ENCODE measurements at regions not wholly inside any gene's neighbourhood (a gene's known extent, or its start where the extent isn't known, plus 50 kb on each side); places are given as distances from the start of the nearest gene placed in this dataset.

DNA sequence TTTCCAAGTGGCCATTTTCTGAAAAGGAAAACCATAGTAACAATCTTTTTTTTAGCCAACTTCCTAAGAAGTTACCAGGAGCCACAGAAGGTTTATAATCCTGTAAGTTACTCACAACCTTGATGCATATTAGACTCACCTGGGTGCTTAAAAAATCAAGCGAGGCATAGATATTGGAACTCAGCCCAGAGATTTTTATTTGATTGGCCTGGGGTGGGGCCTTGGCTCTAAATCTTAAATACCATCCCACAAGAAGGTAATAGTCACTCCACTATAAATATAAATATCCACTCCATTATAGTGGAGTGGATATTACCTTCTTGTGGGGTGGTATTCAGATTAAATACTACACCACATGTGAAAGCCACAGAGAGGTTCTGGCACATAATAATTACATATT lies 429.6 kb downstream of the RFC3 start:
- Mint-ChIP-seq H3K9me3 (no peaks in the 10 kb centered on the region), H3K4me3 (no peak overlapping the region), H3K27ac (no peak overlapping the region), H3K36me3 (ENCODE audit: low read depth) (no peaks in the 10 kb centered on the region), H3K4me1 (no peaks in the 10 kb centered on the region), H3K27me3 (no peaks in the 10 kb centered on the region)
- ChIA-PET CTCF (no interaction called here), POLR2A (no interaction called here)
- DNase-seq, result no peak

DNA sequence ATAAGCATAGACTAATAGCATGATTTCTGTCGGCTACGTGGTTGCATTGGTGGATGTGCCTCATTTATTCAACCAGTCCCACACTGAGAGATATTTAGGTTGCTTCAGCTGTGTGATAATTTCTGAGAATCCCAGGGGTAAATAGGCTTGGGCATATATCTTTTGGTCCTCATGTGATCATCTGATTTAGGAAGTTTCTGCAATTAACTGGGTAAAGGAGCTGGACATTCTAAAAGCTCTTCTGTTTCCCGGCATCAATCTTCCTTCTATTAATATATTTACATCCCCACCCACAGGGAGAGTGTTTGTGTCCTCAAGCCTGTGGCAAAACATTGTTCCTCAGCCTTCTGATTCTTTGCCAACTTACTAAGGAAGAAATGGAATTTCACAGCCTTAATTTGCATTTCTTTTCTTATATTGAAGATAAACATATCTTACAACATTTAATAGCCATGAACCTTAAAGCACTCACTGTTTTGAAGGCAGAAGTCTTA lies 431.6 kb downstream of the RFC3 start:
- Mint-ChIP-seq H3K9me3 (peaks cover 3% of the 10 kb centered on the region), H3K27ac (no peak overlapping the region), H3K36me3 (ENCODE audit: low read depth) (no peaks in the 10 kb centered on the region), H3K4me3 (no peak overlapping the region), H3K4me1 (no peaks in the 10 kb centered on the region), H3K27me3 (no peaks in the 10 kb centered on the region)
- POLR2A ChIA-PET, result no interaction called here
- CTCF ChIA-PET, result no interaction called here
- DNase-seq, result no peak

DNA sequence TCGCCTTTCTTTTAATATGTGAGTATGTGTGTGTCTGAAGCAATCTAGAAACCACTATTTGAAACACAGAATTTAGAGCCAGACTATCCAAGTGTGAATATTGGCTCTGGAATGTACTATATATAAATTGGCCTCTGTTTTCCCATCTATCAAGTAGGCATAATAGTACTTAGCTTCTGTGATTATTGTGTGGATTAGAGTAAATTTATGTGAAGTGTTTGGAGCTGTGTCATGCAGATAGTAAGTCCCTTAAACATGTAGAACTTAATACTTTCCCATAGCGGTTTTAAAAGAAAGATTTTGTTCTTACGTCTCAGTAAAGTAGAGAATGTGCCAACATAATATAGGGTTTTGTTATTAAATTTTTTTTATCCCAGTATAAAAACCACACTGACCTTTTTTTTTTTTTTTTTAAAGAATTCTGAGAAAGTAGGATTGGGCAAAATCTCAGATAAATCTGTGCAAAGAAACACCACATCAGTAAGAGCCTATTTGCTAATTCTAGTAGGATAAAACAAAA lies 432.3 kb downstream of the RFC3 start:
- Mint-ChIP-seq H3K4me1 (no peaks in the 10 kb centered on the region), H3K27me3 (no peaks in the 10 kb centered on the region), H3K27ac (no peak overlapping the region), H3K36me3 (ENCODE audit: low read depth) (no peaks in the 10 kb centered on the region), H3K4me3 (no peak overlapping the region), H3K9me3 (peaks cover 3% of the 10 kb centered on the region)
- no peak for DNase-seq
- ChIA-PET POLR2A (no interaction called here), CTCF (no interaction called here)

DNA sequence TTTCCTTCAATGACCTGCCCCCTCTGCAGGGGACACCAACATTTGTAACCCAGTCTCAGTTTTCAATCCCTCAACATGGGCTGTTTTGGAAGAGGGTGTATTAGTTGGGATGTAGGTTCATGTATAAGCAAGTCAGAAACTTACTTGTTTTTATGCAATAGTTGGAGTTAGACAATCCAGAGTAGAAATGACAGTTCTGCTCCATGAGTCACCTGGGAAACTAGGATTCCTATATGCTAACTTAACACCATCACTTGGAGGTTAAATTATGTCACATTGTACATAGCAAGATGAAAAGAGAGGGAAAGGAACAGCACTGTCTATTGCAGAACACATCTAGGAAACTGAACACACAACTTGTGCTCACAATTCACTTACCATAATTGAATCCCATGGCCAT lies 436.4 kb downstream of the RFC3 start:
- CTCF ChIA-PET, result no interaction called here

DNA sequence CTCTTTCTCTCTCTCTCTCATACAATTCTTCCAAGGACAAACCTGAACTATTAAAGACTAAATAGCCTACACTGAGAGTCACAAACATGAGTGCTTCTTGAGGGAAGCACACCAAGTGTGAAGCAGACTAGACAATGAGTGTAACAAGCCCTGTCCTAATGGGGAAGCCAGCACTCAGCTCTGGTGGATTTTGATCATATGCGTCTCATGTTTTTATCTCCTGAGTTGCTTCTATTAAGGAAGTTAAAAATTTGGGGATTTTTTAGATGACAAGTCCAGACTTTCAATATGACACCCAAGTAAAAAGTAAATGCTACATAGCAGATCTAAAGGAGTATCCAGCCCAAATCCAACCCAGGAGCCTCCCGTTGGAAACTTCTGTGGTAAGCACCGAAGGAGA lies 437.8 kb downstream of the RFC3 start:
- ChIA-PET CTCF (no interaction called here), POLR2A (no interaction called here)
- Mint-ChIP-seq H3K9me3 (peaks cover 5% of the 10 kb centered on the region), H3K4me1 (no peaks in the 10 kb centered on the region), H3K27ac (no peak overlapping the region), H3K27me3 (no peaks in the 10 kb centered on the region), H3K4me3 (no peak overlapping the region), H3K36me3 (ENCODE audit: low read depth) (no peaks in the 10 kb centered on the region)
- DNase-seq, result no peak

More for the DNA sequence above, 436.4 kb downstream of the RFC3 start:
- POLR2A ChIA-PET, result no interaction called here
- Mint-ChIP-seq H3K9me3 (peaks cover 5% of the 10 kb centered on the region), H3K27ac (no peak overlapping the region), H3K27me3 (no peaks in the 10 kb centered on the region), H3K4me1 (no peaks in the 10 kb centered on the region), H3K36me3 (ENCODE audit: low read depth) (no peaks in the 10 kb centered on the region), H3K4me3 (no peak overlapping the region)
- no peak for DNase-seq

DNA sequence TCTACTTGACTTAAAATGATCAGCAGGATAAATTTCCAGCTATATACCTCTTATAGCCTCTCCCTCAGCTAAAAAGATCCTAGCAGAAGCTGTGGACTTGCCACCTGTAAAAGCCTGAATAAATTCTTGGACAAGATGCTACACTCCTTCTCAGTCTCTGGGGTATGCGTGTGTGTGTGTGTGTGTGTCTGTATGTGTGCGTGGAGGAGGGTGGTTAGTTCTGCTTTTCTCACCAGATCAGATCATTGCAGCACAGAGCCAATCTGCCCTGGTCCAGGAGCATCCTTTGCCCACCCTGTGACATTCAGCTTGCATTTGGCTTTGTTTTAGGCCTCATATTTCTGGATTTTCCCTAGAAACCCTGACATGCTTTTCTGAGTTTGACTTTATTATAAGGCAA lies 438.3 kb downstream of the RFC3 start:
- no peak for DNase-seq
- ChIA-PET POLR2A (no interaction called here), CTCF (no interaction called here)

DNA sequence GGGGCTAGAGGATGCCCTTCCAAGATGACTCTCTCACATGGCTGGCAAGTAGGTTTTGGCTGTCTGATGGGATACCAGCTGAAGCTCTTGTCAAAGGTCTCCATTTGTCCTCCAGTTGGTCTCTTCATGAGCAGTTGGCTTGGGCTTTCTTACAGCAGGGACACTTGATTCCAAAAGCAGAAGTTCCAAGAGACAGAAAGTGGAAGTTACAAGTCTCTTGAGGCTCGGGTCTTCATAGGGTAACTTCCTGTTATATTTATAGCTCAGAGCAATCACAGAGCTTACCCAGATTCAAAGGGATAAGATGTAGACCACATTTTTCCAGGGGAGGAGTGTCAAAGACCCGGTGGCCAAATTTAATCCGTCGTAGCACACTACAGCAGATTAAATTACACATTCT lies 440.0 kb downstream of the RFC3 start:
- ChIA-PET CTCF (no interaction called here), POLR2A (no interaction called here)
- no peaks in the 10 kb centered on the region for H3K36me3 Mint-ChIP-seq (ENCODE audit: low read depth)
- no peaks in the 10 kb centered on the region for H3K4me1 Mint-ChIP-seq
- peaks cover 5% of the 10 kb centered on the region for H3K9me3 Mint-ChIP-seq
- H3K27me3 Mint-ChIP-seq, result no peaks in the 10 kb centered on the region
- no peak for DNase-seq
- no peak overlapping the region for H3K4me3 Mint-ChIP-seq
- no peak overlapping the region for H3K27ac Mint-ChIP-seq

More for the DNA sequence above, 438.3 kb downstream of the RFC3 start:
- Mint-ChIP-seq H3K27me3 (no peaks in the 10 kb centered on the region), H3K27ac (no peak overlapping the region), H3K9me3 (peaks cover 5% of the 10 kb centered on the region), H3K4me3 (no peak overlapping the region), H3K4me1 (no peaks in the 10 kb centered on the region), H3K36me3 (ENCODE audit: low read depth) (no peaks in the 10 kb centered on the region)

DNA sequence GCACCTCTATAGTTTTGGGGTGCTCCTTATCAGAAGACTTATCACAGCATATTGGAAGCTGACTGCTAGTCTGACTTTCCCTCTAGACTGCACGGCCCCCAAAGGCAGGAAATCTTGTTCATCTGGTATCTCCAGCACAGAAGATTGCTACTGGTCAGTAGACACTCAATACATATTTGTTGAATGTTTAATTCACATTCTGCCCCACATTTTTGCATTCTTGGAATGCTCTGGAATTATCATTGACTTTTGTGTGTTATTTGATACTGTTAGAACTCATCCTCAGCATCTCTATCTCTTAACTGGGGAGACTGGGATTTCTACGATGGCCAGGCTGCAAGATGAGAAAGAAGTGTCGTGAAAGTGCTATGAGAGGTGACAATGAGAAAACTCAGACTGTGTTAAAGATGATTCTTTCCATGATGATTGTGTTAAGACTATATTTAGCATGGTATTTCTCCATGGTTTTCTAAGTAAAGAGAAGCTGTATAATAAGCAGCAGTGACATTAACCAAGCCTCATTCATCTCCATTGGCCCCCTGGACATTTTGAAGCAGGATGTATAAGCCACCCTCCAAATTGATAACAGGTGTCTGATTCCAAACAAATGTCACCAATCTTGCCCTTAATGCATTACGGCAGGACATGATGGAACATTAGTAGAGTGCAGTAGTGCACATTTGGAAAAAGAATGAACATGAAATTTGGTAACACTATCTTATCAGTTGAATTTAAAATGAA lies 440.9 kb downstream of the RFC3 start:
- peaks cover 2% of the 10 kb centered on the region for H3K9me3 Mint-ChIP-seq

DNA sequence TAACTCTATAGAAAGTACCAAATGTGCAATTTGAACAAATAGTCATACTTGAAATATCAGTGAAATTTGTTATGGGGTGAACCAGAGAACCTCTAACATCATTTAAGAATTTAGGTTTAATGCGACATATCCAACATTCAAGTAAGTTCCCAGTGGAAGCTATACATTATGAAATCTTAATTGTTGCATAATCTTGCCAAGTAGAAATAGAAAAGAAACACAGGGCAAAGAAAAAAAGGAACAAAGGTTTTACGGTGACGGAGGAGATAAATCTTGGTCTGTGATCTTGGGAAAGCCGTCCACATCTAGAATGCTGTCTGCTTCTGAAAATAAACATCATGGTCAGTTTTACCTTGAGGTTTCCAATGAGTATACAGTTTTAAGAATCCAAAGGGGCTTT lies 445.7 kb downstream of the RFC3 start:
- POLR2A ChIA-PET, result no interaction called here
- CTCF ChIA-PET, result no interaction called here
- no peaks in the 10 kb centered on the region for H3K4me1 Mint-ChIP-seq
- H3K9me3 Mint-ChIP-seq, result no peaks in the 10 kb centered on the region
- no peaks in the 10 kb centered on the region for H3K36me3 Mint-ChIP-seq (ENCODE audit: low read depth)
- no peaks in the 10 kb centered on the region for H3K27me3 Mint-ChIP-seq
- no peak for DNase-seq
- no peak overlapping the region for H3K27ac Mint-ChIP-seq
- H3K4me3 Mint-ChIP-seq, result no peak overlapping the region

More for the DNA sequence above, 440.9 kb downstream of the RFC3 start:
- POLR2A ChIA-PET, result no interaction called here
- Mint-ChIP-seq H3K36me3 (ENCODE audit: low read depth) (no peaks in the 10 kb centered on the region), H3K4me3 (no peak overlapping the region), H3K27me3 (no peaks in the 10 kb centered on the region), H3K4me1 (no peaks in the 10 kb centered on the region), H3K27ac (no peak overlapping the region)
- CTCF ChIA-PET, result no interaction called here
- no peak for DNase-seq

DNA sequence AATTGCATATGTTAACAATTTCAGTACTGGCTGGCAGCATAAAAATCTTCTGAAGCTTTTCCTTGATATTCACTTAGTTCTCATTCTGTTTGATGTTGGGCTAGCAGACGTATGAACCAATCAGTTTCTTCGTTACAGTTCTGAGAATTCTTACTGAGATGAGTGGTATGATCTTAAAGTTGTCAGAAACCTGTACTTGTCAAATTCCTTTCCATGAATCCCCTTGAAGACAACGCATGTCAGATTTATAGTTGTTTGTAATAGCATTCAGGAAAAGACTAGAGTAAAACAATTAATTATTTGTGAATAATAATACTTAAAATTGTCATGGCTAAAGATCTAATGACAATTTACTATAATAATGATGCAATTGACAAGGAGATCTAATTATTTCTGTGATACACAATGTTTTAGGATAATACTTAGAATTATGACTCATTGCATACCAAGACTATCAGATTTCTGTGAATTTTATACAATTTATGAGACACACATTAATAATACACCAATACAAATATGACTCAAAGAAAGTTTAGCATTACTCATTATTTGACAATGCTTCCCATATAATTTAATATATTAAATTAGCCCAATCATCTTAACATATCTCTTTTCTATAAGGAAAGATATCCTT lies 447.2 kb downstream of the RFC3 start:
- ChIA-PET POLR2A (no interaction called here), CTCF (no interaction called here)
- DNase-seq, result no peak
- Mint-ChIP-seq H3K27me3 (no peaks in the 10 kb centered on the region), H3K36me3 (ENCODE audit: low read depth) (no peaks in the 10 kb centered on the region), H3K9me3 (no peaks in the 10 kb centered on the region), H3K4me1 (no peaks in the 10 kb centered on the region), H3K4me3 (no peak overlapping the region), H3K27ac (no peak overlapping the region)

DNA sequence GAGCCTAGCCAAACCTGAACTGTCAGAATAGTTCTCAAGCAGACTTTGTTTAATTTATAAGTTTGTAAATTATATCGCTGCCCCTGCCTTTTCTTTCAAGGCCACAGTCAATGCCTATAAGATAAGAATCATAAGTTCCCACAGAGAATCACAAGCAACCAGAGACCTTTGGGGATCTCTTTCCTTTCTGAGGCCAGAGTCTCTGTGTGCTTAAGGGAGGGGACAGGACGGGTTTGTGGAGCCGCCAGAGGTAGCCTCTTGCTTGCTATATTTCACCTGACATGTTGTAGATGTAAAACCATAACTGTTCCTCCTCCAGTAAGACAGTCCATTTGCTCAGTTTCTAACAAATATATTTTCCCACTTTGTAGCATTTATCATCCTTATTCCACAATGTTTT lies 458.8 kb downstream of the RFC3 start:
- Mint-ChIP-seq H3K27me3 (no peaks in the 10 kb centered on the region), H3K4me3 (no peak overlapping the region), H3K36me3 (ENCODE audit: low read depth) (no peaks in the 10 kb centered on the region), H3K4me1 (no peaks in the 10 kb centered on the region), H3K27ac (no peak overlapping the region), H3K9me3 (peaks cover 4% of the 10 kb centered on the region)
- POLR2A ChIA-PET, result no interaction called here
- CTCF ChIA-PET, result no interaction called here
- no peak for DNase-seq

DNA sequence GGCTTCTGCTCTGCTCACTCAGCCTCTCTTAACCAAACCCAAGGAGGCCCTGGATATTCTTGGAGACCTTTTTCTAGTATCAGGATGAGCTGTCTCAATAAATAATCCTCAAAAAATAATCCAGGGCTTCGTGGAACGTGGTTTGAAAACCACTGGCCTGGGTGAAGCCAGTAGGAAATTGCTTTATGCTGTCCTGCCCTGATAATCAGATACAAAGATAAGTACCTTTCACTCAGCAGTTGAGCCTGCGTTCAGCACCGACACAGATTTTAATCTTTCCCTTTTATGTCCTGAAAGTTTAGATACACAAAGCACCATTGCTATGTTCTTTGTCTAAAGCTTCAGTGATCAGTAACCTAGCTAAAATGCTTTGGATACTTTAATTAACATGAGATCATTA lies 460.0 kb downstream of the RFC3 start:
- no peak for DNase-seq
- H3K9me3 Mint-ChIP-seq, result peaks cover 4% of the 10 kb centered on the region
- no peaks in the 10 kb centered on the region for H3K4me1 Mint-ChIP-seq
- H3K27ac Mint-ChIP-seq, result no peak overlapping the region
- no peak overlapping the region for H3K4me3 Mint-ChIP-seq
- no peaks in the 10 kb centered on the region for H3K36me3 Mint-ChIP-seq (ENCODE audit: low read depth)
- ChIA-PET CTCF (no interaction called here), POLR2A (no interaction called here)
- no peaks in the 10 kb centered on the region for H3K27me3 Mint-ChIP-seq

DNA sequence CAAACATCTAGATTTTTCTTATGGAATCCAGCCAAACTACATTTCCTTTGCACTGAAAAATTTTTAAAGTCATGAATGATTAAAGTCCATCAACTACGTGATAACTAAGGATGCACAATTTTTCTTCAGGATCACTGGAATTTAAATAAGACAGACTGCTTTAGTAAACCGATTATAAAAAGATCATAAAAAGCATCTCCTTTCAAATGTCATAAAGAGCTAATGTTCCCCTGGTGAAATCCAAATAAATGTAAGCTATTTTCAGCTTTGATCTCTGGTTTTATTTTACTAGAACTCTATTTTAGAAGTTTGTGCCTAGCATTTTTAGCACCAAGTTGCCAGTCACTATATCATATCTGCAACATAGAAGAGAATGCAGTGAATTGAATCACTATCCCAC lies 460.8 kb downstream of the RFC3 start:
- Mint-ChIP-seq H3K4me1 (no peaks in the 10 kb centered on the region), H3K36me3 (ENCODE audit: low read depth) (no peaks in the 10 kb centered on the region), H3K4me3 (no peak overlapping the region), H3K27ac (no peak overlapping the region), H3K27me3 (no peaks in the 10 kb centered on the region), H3K9me3 (peaks cover 4% of the 10 kb centered on the region)
- ChIA-PET CTCF (no interaction called here), POLR2A (no interaction called here)
- no peak for DNase-seq

DNA sequence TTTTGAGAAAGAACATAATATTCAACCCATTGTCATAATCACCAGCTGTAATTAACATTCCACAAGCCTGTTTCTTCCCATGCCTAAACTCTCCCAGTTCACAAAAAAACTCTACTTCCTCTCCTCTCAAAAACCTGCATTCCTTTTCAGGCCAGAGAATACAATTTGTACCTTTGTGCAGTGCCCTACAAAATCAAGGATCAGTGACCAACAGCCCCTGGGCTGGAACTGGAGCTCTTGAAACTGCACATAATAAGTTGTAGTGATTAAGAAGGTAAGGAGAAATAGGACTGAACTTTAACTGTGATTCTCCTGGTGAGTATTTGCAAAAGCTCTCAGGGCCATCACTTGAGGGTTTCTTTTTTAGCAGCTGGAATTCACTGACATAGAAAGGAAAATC lies 472.7 kb downstream of the RFC3 start:
- POLR2A ChIA-PET, result no interaction called here
- Mint-ChIP-seq H3K27ac (no peak overlapping the region), H3K4me1 (no peaks in the 10 kb centered on the region), H3K4me3 (no peak overlapping the region), H3K36me3 (ENCODE audit: low read depth) (no peaks in the 10 kb centered on the region), H3K27me3 (no peaks in the 10 kb centered on the region), H3K9me3 (no peaks in the 10 kb centered on the region)
- CTCF ChIA-PET, result no interaction called here
- DNase-seq, result no peak
